GM18951 (cell line): ENCODE measurements at regions not wholly inside any gene's neighbourhood (a gene's known extent, or its start where the extent isn't known, plus 50 kb on each side); places are given as distances from the start of the nearest gene placed in this dataset.
"Not testable (repeated sequence)": the region's sequence is repeated elsewhere in the genome, so short reads cannot be mapped to it uniquely, and the experiment has no call there.

Source experiments
- POLR2A ChIP-seq: IDR thresholded peaks from 4 replicates; pipeline ENCODE4 v1.6.1; 2011; ENCODE audit warnings: mild to moderate bottlenecking; ENCODE audit not compliant: insufficient read length, insufficient read depth; ENCODE audit errors: extremely low read depth
- in situ Hi-C: fragments of 300-500 bp; cut with MboI; formaldehyde crosslinking; loops from one replicate; pipeline ENCODE4 v1.12.0; 2022; ENCODE audit warnings: low sequenced_read_pairs, mixed read lengths, inconsistent platforms; ENCODE audit not compliant: unreplicated experiment

DNA sequence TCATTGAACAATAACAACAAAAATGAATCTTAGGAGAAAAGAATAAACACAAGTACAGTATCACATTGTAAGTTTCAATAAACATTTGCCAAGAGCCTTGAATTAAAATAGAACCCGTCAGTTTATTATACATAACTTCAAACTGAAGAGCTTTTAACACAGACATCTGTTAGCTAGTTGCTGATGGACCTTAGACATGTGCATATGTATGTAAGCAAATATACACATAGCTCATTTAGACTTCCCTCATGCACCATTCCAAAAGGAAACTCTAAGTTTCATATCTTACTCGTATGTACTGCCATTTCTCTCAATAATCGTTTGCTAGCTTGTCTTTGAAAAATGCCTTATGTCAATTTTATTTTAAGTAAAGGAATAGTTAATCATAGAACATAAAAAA is 235.0 kb downstream of the TENT5A start:
- no peak for TF ChIP-seq POLR2A
- in situ Hi-C loops, result no loop called here

GRCh38 chr6:81515562-81516453 is 236.7 kb downstream of the TENT5A start:
- no peak for TF ChIP-seq POLR2A
- in situ Hi-C loops, result no loop called here

GRCh38 chr6:81514195-81514594 is 238.3 kb downstream of the TENT5A start:
- in situ Hi-C loops, result not testable (repeated sequence)

GRCh38 chr6:81511423-81511822 is 241.1 kb downstream of the TENT5A start:
- no peak for TF ChIP-seq POLR2A
- in situ Hi-C loops, result no loop called here

DNA sequence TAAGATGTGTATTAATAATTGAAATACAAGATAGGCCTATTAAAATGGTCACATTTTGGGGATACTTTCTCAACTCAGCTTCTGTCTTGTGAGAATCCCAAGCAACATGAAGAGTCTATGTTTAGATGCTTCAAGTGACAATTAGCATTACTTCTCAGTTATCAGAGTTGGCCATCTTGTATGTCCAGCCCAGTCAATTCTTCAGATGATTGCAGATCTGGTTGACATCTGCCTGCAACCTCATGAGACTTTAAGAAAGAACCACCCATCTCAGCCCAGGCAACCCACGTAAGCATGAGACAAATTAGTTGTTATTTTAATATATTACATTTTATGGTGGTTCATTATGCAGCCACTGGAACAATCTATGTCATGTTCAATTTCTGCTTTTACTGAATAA is 256.5 kb downstream of the TENT5A start:
- no peak for TF ChIP-seq POLR2A
- in situ Hi-C loops, result no loop called here

DNA sequence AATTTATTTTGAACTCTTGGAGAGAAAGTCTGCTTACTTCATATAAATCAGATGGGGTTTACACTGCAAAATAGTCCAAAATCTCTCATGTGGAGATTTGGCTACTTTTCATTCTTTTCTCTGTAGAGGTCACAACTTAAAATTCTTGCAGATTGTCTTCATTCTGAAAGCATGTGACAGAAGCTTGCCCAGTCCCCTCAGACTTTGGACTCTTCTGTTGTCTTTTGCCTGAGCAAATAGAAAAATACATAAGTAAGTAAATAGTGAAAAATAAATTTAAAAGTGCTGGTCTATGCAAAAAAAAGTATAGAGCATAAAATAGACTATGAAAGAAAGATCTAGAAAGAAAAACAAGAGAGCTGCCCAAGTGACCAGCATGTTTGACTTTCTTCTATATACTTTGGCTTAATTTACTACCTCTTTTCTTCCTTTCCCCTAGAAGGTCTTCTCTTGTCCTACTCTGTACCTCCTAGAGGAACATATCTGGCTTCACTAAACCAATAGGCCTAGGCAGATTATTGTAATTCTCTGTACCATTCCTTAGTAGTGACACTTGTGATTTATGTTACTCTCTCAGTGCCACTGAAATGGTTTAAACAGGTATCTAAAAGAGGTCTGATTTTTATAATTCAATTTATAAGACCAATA is 260.9 kb downstream of the TENT5A start:
- in situ Hi-C loops, result no loop called here
- TF ChIP-seq POLR2A, result no peak

DNA sequence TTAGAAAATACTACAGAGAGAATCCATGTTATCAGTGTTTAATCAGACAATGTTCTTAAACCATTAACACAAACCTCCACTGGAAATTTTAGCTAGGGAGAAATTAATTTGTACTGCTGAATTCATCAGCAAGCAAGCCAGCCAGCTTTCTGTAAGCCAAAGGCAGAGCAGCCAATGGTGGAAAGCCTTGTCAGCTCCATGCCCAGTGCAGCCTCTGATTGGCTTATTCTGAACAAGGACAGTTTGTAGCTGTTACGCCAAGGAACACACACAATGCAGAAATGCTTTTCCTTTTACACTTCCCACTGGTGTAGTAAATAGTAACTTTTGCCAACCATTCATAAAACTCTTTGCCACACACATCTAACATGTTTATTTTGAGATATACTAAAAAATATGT is 265.0 kb downstream of the TENT5A start:
- TF ChIP-seq POLR2A, result no peak
- in situ Hi-C loops, result no loop called here

DNA sequence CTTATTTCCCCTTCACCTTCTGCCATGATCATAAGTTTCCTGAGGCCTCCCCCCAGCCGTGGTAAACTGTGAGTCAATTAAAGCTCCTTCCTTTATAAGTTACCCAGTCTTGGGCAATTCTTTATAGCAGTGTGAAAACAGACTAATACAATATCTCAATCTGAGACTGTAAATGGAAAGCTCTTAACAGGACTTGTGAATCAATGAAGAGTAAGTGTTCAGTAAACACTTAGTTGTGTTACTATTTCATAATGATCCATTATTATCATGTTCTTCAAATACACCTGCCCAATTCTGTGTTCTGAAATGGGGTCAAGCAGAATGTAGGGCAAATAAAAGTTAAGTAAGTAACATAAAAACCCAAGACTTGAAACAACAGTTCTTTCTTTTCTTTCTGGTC is 266.2 kb downstream of the TENT5A start:
- in situ Hi-C loops, result no loop called here
- no peak for TF ChIP-seq POLR2A

GRCh38 chr6:81485395-81485794 is 267.1 kb downstream of the TENT5A start:
- in situ Hi-C loops, result no loop called here
- no peak for TF ChIP-seq POLR2A

DNA sequence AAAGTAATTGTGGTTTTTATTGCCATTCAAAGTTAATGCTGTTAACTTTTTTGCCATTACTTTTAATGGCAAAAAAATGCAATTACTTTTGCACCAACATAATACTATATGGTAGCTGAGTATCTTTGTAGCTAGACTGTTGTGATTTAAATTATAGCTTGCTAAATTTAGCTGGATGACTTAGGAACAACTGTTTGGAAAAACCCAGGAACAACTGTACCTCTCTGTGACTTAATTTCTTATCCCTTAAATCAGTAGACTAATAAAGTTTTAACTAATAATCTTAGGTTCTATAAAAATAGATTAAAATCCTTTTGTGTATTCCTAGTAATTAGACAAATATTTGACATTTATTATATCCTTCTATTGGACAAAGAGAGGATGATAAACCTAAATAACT is 268.2 kb downstream of the TENT5A start:
- in situ Hi-C loops, result no loop called here

GRCh38 chr6:81480139-81480538 is 272.3 kb downstream of the TENT5A start:
- in situ Hi-C loops, result no loop called here
- TF ChIP-seq POLR2A, result no peak

More for the DNA sequence above, 268.2 kb downstream of the TENT5A start:
- TF ChIP-seq POLR2A, result no peak

DNA sequence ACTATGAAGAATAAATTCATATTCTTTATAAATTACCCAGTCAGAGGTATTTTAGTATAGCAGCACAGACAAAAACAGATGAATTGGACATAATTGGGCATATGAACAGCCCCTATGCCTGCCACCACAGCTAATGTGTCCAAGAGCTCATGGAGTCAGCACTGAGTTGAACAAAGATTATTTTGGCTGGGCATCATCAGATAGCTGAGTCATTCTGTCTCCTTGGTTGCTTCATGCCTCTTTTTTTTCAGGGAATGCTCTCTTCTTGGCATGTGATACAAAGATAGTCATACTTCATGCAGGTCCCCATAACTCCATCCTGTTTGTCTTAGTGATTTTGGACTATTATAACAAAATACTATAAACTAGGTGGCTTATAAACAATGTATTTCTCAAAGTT is 275.6 kb downstream of the TENT5A start:
- no peak for TF ChIP-seq POLR2A
- in situ Hi-C loops, result no loop called here

- in situ Hi-C loops, result no loop called here
Measured at GRCh38 chr6:81475646-81476045, 276.8 kb downstream of the TENT5A start.

DNA sequence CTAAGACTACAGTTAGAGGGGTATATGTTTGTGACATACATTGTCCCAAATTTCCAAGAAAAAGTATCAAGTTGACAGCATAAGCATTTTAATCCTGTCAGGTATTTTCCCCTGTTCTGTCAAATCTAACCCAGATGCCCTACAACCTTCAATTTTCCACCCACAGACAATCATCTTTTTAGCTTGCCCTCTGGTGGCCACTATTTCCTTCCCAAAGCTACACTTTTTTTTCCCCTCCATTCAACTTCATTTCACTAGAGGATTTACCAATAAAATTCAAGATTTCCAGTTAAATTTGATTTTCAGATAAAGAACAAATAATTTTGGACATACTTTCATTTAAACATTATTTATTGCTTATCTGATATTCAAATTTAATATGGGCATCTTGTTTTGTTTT is 286.6 kb downstream of the TENT5A start:
- in situ Hi-C loops, result no loop called here
- TF ChIP-seq POLR2A, result no peak

More at GRCh38 chr6:81475646-81476045, 276.8 kb downstream of the TENT5A start:
- TF ChIP-seq POLR2A, result no peak
